ENCODE measurements at regions not wholly inside any gene's neighbourhood (a gene's known extent, or its start where the extent isn't known, plus 50 kb on each side); places are given as distances from the start of the nearest gene placed in this dataset.

DNA sequence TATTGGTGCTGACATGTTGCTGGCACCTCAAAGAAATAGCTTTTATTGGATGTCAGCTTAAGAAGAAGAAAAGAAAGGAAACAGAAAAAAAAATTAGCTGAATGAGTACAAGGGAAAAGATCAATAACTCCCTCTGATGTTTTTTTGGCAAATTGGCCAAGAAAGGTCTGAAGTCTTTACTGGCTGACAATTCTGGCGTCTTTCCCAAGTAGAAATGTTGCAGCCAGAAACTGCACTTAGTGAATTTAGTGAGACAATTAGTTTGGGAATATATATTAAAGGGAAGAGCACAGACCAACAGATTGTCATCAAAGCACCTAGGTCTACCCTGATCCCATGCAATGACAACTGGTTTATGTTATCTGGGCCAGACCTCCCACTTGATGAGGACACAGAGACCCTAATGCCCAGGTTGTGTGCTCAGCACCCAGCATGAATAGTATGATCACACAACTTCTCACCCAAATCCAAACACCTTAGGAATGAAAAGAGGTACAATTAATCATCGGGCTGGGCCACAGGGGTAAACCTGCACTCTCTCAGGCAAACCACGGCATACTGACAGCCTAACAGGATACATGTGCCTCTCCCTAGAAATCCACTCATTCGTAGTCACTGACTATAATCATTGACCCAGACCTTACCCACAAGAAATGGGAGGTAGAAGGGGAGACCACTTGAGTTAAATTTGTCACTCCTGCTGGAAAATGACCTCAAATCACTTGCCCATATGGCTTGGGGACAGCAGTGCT lies 612.3 kb upstream of the ARID1B start:
- peak; percentile 54 for ATAC-seq (replicated peaks)
- H3K4me1 Mint-ChIP-seq, result peaks cover 21% of the 10 kb centered on the region
- H3K27ac Mint-ChIP-seq, result peak overlapping the region; percentile 88
- H3K4me3 Mint-ChIP-seq, result peak overlapping the region; percentile 82
- no peaks in the 10 kb centered on the region for H3K9me3 Mint-ChIP-seq
- no peaks in the 10 kb centered on the region for H3K27me3 Mint-ChIP-seq
- H3K36me3 Mint-ChIP-seq (ENCODE audit: low read depth), result no peaks in the 10 kb centered on the region

DNA sequence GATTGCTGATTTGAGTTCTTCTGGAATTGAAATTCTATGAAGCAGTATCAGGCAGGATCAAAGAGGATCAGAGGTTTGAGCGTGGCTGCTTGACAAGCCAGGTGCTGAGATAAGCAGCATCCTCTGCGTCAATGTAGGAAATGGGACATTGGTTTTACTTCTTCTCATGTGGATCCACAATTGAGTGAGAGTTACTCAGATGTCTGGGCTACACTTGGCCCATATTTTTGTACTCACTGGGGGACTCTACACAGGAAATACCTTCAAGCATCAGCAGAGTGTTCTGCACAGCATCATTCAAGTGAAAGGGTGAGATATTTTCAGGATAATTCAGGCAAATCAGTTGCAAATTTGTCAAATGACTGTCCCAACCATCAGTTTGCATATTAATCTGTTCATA lies 613.9 kb upstream of the ARID1B start:
- H3K9me3 Mint-ChIP-seq, result no peaks in the 10 kb centered on the region
- no peaks in the 10 kb centered on the region for H3K36me3 Mint-ChIP-seq (ENCODE audit: low read depth)
- peaks cover 21% of the 10 kb centered on the region for H3K4me1 Mint-ChIP-seq
- H3K27me3 Mint-ChIP-seq, result no peaks in the 10 kb centered on the region
- ATAC-seq (replicated peaks), result peak; percentile 19
- no peak overlapping the region for H3K27ac Mint-ChIP-seq
- peak overlapping the region; percentile 20 for H3K4me3 Mint-ChIP-seq

DNA sequence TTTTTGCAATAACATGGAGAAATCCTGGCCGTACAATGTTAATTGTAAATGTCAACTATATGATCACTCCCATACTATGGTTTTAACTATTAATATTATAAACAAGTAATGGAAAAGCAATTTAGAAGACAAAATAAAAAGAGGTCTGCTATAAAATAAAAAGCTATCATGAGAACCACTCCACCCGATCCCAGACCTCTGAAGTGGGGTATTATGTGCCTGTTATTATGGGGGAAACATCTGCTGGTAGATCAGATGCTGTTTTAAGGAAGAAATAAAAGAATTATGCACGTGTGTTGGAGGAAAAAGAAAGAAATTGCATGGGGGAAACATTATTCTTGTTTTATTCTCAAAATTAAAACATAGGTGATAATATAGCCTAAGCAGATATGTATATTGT lies 615.7 kb upstream of the ARID1B start:
- H3K27ac Mint-ChIP-seq, result no peak overlapping the region
- H3K9me3 Mint-ChIP-seq, result no peaks in the 10 kb centered on the region
- no peak overlapping the region for H3K4me3 Mint-ChIP-seq
- no peak for ATAC-seq (replicated peaks)
- no peaks in the 10 kb centered on the region for H3K27me3 Mint-ChIP-seq
- no peaks in the 10 kb centered on the region for H3K36me3 Mint-ChIP-seq (ENCODE audit: low read depth)
- peaks cover 10% of the 10 kb centered on the region for H3K4me1 Mint-ChIP-seq

DNA sequence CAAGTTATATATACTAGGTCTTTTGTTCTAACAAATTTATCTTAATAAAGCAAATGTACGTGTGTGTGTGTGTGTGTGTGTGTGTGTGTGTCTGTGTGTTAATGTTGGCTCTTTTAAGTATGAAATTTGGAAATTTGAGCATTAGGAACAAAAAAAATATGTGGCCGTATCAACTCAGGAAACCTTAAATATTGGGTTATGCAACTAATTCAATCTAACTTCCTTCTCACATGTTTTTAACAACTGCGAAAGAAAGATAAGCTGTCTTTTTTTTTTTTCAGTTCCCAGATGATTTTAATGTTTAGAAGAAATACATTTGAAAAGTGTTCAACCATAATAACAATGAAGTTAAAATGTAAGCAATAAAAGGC lies 616.4 kb upstream of the ARID1B start:
- Mint-ChIP-seq H3K36me3 (ENCODE audit: low read depth) (no peaks in the 10 kb centered on the region), H3K4me3 (no peak overlapping the region), H3K4me1 (peaks cover 4% of the 10 kb centered on the region), H3K27ac (no peak overlapping the region), H3K9me3 (no peaks in the 10 kb centered on the region), H3K27me3 (no peaks in the 10 kb centered on the region)
- ATAC-seq (replicated peaks), result no peak

DNA sequence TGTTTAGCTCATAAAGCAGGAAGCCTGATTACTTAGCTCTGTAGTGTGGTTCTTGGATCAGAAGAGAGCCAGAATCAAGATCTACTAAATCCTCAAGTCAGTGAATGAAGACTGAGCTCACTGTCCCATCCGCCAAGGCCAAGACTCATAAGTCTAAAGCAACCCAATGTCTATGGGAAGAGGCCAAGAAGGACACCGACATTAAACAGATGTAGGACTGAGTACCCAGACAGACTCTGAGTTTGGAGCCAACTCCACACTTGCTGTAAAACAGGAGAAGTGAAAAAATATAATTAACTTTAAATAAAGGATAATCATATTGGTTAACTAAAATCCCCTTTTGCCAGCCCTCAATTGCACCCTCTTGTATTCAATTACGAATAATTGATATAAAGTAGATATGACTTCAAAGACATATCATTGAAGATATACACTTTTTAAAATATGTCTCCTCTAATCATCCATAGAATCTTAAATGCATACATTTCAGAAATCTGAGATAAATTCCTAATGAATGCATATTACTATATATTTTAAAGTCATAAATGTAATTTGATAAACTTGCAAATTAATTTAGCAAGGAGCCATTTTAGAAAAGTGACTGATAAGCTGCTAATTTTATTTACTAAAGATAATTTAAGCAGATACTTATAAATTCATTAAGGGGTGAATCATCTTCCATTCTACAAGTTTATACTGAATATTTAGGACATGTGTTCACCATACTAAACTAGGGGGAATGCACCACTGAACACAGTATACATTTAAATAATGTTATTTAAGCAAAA lies 617.0 kb upstream of the ARID1B start:
- Mint-ChIP-seq H3K4me3 (no peak overlapping the region), H3K36me3 (ENCODE audit: low read depth) (no peaks in the 10 kb centered on the region), H3K4me1 (peaks cover 4% of the 10 kb centered on the region), H3K27me3 (no peaks in the 10 kb centered on the region), H3K27ac (no peak overlapping the region), H3K9me3 (no peaks in the 10 kb centered on the region)
- no peak for ATAC-seq (replicated peaks)

DNA sequence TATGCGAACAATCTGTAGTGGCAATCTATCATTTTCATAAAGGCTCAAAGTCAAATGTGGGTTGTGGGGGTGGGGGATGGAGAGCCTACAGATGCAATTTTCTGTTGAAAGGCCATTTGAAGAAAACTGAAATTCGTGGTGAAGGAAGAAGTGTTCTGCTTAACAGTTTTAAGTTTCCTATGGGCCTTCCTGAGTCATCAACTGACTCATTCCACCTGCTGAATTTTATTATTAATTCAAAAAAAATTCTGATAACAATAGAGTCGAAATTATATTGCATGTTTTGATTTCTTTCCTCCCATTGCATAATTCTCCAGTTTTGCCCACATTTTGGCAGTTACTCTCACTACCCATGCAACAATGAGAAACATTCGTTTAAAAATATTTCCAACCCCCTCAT lies 622.3 kb upstream of the ARID1B start:
- peak; percentile 59 for ATAC-seq (replicated peaks)
- peak overlapping the region; percentile 76 for H3K27ac Mint-ChIP-seq
- H3K4me3 Mint-ChIP-seq, result peak overlapping the region; percentile 40
- H3K4me1 Mint-ChIP-seq, result peaks cover 13% of the 10 kb centered on the region
- H3K27me3 Mint-ChIP-seq, result no peaks in the 10 kb centered on the region
- H3K9me3 Mint-ChIP-seq, result peaks cover 4% of the 10 kb centered on the region
- H3K36me3 Mint-ChIP-seq (ENCODE audit: low read depth), result no peaks in the 10 kb centered on the region

DNA sequence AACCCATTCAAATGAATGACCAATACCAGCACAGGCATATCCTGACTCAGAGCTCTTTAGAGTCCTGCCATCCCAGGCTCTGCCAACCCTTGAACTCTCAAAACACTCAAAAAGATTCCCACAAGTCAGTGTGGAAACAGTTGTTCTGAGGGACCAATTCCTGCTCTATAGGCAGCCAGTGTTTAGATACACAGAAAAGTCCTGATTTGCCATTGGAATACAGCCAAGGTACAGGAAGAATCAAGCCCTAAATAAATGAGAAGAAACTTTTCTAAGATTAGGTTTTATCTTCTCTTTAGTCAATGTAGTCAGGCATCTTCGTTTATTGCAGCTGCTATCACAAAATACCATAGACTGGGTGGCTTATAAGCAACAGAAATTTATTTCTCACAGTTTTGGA lies 626.8 kb upstream of the ARID1B start:
- peaks cover 22% of the 10 kb centered on the region for H3K36me3 Mint-ChIP-seq (ENCODE audit: low read depth)
- no peak overlapping the region for H3K4me3 Mint-ChIP-seq
- no peaks in the 10 kb centered on the region for H3K27me3 Mint-ChIP-seq
- peaks cover 13% of the 10 kb centered on the region for H3K4me1 Mint-ChIP-seq
- H3K9me3 Mint-ChIP-seq, result peaks cover 9% of the 10 kb centered on the region
- no peak for ATAC-seq (replicated peaks)
- H3K27ac Mint-ChIP-seq, result no peak overlapping the region

DNA sequence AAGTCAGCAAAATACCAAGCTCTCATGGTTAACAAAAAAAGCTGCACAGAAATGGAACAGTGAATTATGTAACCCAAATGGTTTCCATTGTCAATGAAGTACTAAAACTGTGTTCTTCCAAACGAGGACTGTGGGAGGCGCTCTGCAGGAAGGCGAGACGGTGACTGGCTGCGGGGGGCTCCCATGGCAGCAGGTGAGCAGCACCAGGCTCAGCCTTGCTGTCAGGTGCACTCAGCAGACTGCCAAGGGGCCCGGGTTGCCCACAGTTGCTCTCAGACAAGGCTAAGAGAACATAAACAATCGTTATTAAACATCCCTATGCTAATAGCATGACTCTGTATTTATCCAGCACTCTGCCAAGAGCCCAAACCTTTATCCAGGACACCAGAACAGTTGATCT lies 630.3 kb upstream of the ARID1B start:
- Mint-ChIP-seq H3K27me3 (no peaks in the 10 kb centered on the region), H3K36me3 (ENCODE audit: low read depth) (peaks cover 32% of the 10 kb centered on the region), H3K4me1 (no peaks in the 10 kb centered on the region), H3K9me3 (peaks cover 23% of the 10 kb centered on the region), H3K4me3 (no peak overlapping the region), H3K27ac (no peak overlapping the region)
- no peak for ATAC-seq (replicated peaks)

DNA sequence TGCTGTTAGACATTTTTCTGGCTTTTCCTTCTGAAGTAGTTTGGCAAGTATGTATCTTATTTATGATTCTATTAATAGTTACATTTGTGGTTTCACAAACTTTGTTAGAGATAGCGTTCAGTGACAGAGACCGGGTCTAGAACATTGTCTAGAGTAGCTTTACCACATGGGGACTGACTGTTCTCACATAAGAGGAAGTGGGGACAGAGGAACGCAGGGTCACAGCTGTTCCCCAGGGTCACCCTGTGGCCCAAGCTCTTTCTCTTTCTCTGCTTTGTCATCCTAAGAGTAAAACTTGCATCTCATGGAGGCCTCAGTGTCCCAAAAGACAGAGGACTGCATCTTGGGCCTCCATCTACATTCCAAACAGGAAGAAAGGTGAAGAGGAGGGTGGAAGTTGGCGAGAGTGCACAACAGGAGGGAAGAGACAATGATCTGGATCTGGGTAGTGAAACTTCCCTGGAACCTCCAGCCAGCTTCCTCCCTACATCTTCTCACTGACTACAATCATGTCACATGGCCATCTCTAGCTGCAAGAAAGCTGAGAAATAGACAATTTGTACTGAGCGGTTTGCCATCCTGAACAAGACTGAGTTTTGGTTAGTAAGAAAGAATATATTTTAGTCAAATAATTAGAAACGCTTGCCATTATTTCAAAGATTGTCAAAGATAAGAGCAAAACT lies 645.8 kb upstream of the ARID1B start:
- no peak overlapping the region for H3K27ac Mint-ChIP-seq
- ATAC-seq (replicated peaks), result no peak
- H3K9me3 Mint-ChIP-seq, result peaks cover 12% of the 10 kb centered on the region
- H3K4me1 Mint-ChIP-seq, result no peaks in the 10 kb centered on the region
- no peaks in the 10 kb centered on the region for H3K27me3 Mint-ChIP-seq
- H3K4me3 Mint-ChIP-seq, result no peak overlapping the region
- no peaks in the 10 kb centered on the region for H3K36me3 Mint-ChIP-seq (ENCODE audit: low read depth)

DNA sequence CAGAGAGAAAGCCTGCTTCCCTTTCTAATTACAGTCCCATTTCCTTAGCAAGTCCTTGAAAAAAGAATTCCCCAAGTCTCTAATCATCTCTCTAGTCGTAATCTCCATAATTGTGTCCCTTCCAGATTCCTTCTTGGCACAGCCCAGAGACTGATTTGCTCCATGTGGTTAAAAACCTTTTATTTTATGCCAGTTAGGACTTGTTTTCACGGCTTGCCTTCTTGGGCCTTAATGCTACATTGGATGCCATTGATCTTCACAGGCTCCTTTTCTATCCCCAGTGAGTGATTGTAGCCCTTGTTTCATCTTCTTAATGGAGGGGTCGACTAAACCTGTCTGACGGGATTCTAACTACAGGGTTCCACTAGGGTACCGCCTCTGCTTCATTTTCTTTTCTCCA lies 650.6 kb upstream of the ARID1B start:
- Mint-ChIP-seq H3K36me3 (ENCODE audit: low read depth) (no peaks in the 10 kb centered on the region), H3K27me3 (no peaks in the 10 kb centered on the region)
- no peak for ATAC-seq (replicated peaks)

DNA sequence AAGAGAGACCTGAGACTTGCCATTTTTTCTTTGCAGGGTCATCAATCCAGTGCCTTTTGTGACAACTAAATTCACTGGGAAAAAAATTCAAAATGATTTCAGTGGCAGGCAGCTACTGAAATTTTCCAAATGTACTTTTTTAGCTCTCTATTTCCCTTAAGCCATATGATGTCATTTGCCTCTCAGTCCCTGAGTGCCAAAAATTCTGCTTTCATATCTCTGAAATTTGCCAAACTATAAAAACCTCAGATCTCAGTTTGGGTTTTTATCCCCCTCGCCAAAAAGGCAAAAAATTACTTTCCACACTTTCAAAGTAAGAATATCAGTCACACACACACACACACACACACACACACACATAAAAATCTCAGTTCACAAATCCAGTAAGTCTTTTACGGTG lies 651.3 kb upstream of the ARID1B start:
- Mint-ChIP-seq H3K27me3 (no peaks in the 10 kb centered on the region), H3K4me3 (no peak overlapping the region), H3K36me3 (ENCODE audit: low read depth) (no peaks in the 10 kb centered on the region), H3K9me3 (peaks cover 5% of the 10 kb centered on the region), H3K27ac (no peak overlapping the region), H3K4me1 (peaks cover 5% of the 10 kb centered on the region)
- no peak for ATAC-seq (replicated peaks)

More for the DNA sequence above, 650.6 kb upstream of the ARID1B start:
- H3K9me3 Mint-ChIP-seq, result peaks cover 5% of the 10 kb centered on the region
- peaks cover 5% of the 10 kb centered on the region for H3K4me1 Mint-ChIP-seq
- no peak overlapping the region for H3K27ac Mint-ChIP-seq
- H3K4me3 Mint-ChIP-seq, result no peak overlapping the region

DNA sequence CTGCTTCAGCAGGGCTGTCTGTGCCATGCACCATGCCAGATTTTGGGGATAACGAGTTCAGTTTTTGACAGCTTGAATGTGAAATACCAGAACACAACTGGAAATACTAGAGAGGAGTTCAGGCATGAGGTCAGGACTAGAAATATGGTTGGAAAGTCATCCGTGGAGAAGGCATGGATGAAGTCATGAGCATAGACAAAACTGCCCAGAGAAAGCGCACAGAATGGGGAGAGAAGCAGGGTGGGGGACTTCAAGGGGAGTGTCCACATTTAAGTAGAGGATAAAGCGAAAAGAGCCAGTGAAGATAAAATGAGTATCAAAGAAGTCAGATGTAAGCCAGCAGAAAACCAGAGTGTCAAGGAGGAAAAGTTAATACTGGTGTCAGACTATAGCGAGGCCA lies 653.4 kb upstream of the ARID1B start:
- Mint-ChIP-seq H3K4me1 (peaks cover 5% of the 10 kb centered on the region), H3K27me3 (no peaks in the 10 kb centered on the region), H3K4me3 (no peak overlapping the region), H3K27ac (no peak overlapping the region), H3K9me3 (peaks cover 5% of the 10 kb centered on the region), H3K36me3 (ENCODE audit: low read depth) (peaks cover 2% of the 10 kb centered on the region)
- ATAC-seq (replicated peaks), result no peak

DNA sequence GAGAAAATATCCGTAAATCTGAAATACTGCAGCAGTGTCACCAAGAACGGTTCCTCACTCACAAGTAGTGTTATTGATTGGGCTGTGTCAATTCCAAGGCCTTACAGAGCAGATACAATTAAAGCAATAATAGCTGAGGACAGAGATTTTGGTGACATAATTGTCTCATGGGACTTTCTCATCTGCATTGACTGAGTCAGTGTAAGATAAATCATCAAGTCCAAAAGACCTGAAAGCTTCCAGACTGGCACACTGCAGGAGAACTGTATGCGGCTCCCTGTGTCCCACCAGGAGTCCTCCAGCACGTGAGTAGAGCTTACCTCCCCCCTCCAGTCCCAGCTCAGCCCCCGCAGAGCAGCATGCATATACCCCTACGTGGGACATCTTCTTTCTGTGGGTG lies 655.2 kb upstream of the ARID1B start:
- peaks cover 5% of the 10 kb centered on the region for H3K36me3 Mint-ChIP-seq (ENCODE audit: low read depth)
- no peak overlapping the region for H3K27ac Mint-ChIP-seq
- peaks cover 5% of the 10 kb centered on the region for H3K9me3 Mint-ChIP-seq
- H3K4me3 Mint-ChIP-seq, result no peak overlapping the region
- H3K27me3 Mint-ChIP-seq, result no peaks in the 10 kb centered on the region
- no peak for ATAC-seq (replicated peaks)
- peaks cover 5% of the 10 kb centered on the region for H3K4me1 Mint-ChIP-seq

DNA sequence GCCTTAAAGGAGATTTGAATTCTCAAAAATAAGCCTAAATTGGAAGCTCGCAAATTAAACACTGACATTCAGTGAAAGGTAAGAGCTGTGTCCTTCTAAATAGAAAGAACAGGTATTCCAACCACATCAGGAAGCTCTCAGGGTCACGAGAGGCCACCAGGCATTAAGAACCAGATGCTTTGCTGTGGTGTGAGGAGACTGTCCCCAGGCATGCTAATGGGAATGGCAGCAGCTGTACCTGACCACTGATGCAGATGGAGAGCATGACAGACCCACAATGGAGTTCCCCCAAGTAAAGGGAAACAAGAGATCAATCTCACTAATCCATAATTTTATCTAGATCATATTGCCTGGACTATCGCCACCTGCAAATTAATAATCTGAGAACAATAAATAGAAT lies 658.9 kb upstream of the NOX3 start:
- no peaks in the 10 kb centered on the region for H3K27me3 Mint-ChIP-seq
- H3K9me3 Mint-ChIP-seq, result peaks cover 6% of the 10 kb centered on the region
- H3K36me3 Mint-ChIP-seq (ENCODE audit: low read depth), result peaks cover 5% of the 10 kb centered on the region
- no peak overlapping the region for H3K4me3 Mint-ChIP-seq
- ATAC-seq (replicated peaks), result no peak
- no peaks in the 10 kb centered on the region for H3K4me1 Mint-ChIP-seq
- no peak overlapping the region for H3K27ac Mint-ChIP-seq

DNA sequence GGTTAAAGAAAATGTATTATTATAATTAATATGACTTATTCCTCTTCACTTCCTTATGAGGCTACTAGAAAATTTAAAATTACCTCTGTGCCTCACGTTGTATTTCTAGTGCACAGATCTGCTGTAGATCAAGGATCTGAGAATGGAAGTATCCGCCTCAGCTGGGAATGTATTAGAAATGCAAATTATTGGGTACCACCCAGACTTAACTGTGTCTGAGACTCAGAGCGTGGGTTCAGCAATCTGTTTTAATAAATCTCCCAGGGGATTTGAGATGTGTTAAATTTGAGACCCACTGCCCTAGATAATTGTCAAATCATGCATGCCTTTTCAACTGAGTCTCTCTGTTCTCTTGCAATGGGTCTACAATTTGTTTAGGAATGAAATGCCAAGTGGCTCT lies 658.0 kb upstream of the NOX3 start:
- ATAC-seq (replicated peaks), result no peak
- Mint-ChIP-seq H3K9me3 (peaks cover 6% of the 10 kb centered on the region), H3K27me3 (no peaks in the 10 kb centered on the region), H3K36me3 (ENCODE audit: low read depth) (peaks cover 2% of the 10 kb centered on the region), H3K4me3 (no peak overlapping the region), H3K4me1 (no peaks in the 10 kb centered on the region), H3K27ac (no peak overlapping the region)
